H9 (cell line): ENCODE measurements at regions not wholly inside any gene's neighbourhood (a gene's known extent, or its start where the extent isn't known, plus 50 kb on each side); places are given as distances from the start of the nearest gene placed in this dataset.
"Not testable (repeated sequence)": the region's sequence is repeated elsewhere in the genome, so short reads cannot be mapped to it uniquely, and the experiment has no call there.

Experiments
- DNase-seq: peaks from one replicate; pipeline ENCODE4 v3.0.0-alpha.2; 2017
- H2AFZ ChIP-seq: one replicate; pipeline ENCODE4 v1.6.1; 2013; ENCODE audit warnings: mild to moderate bottlenecking, low read length, control low read depth, moderate library complexity
- H2AK5ac ChIP-seq: 2 replicates; pipeline ENCODE4 v1.6.1; 2013; ENCODE audit warnings: low read length, control low read depth, mixed read lengths; ENCODE audit not compliant: insufficient read length
- H2BK120ac ChIP-seq: one replicate; pipeline ENCODE4 v1.6.1; 2013; ENCODE audit warnings: low read depth, mild to moderate bottlenecking, low read length, control low read depth, inconsistent platforms; ENCODE audit not compliant: poor library complexity, severe bottlenecking
- H2BK12ac ChIP-seq: 2 replicates; pipeline ENCODE4 v1.6.1; 2013; ENCODE audit warnings: low read length, control low read depth, mixed read lengths, low read depth; ENCODE audit not compliant: insufficient read length
- H2BK15ac ChIP-seq: 2 replicates; pipeline ENCODE4 v1.6.1; 2013; ENCODE audit warnings: low read depth, low read length, control low read depth
- H2BK20ac ChIP-seq: one replicate; pipeline ENCODE4 v1.6.1; 2013; ENCODE audit warnings: low read depth, mild to moderate bottlenecking, low read length, control low read depth, inconsistent platforms; ENCODE audit not compliant: poor library complexity, severe bottlenecking
- H2BK5ac ChIP-seq: 2 replicates; pipeline ENCODE4 v1.6.1; 2013; ENCODE audit warnings: low read length, control low read depth, mixed read lengths; ENCODE audit not compliant: insufficient read length
- H3K14ac ChIP-seq: 2 replicates; pipeline ENCODE4 v1.6.1; 2013; ENCODE audit warnings: low read length, control low read depth; ENCODE audit not compliant: insufficient read depth
- H3K18ac ChIP-seq: 2 replicates; pipeline ENCODE4 v1.6.1; 2013; ENCODE audit warnings: low read depth, mild to moderate bottlenecking, mixed read lengths, low read length, control low read depth; ENCODE audit not compliant: insufficient read length
- H3K23ac ChIP-seq: 2 replicates; pipeline ENCODE4 v1.6.1; 2013; ENCODE audit warnings: low read length, control low read depth, mixed read lengths, low read depth; ENCODE audit not compliant: insufficient read length
- H3K23me2 ChIP-seq: 2 replicates; pipeline ENCODE4 v1.6.1; 2013; ENCODE audit warnings: low read depth, mild to moderate bottlenecking, mixed read lengths, low read length, control low read depth; ENCODE audit not compliant: insufficient read length, poor library complexity, severe bottlenecking
- H3K27ac ChIP-seq: 2 replicates; pipeline ENCODE4 v1.5.1; 2013; ENCODE audit warnings: low read length, control low read depth, mixed read lengths, low read depth; ENCODE audit not compliant: insufficient read length
- H3K27me3 ChIP-seq: 2 replicates; pipeline ENCODE4 v1.6.1; 2013; ENCODE audit warnings: low read length, control low read depth, inconsistent platforms; ENCODE audit not compliant: insufficient read depth
- H3K4ac ChIP-seq: 2 replicates; pipeline ENCODE4 v1.6.1; 2013; ENCODE audit warnings: low read depth, mild to moderate bottlenecking, control low read depth, inconsistent platforms, low read length, moderate library complexity
- H3K4me1 ChIP-seq: 2 replicates; pipeline ENCODE4 v1.6.1; 2013; ENCODE audit warnings: low read length, control low read depth, inconsistent platforms; ENCODE audit not compliant: insufficient read depth
- H3K4me2 ChIP-seq: 2 replicates; pipeline ENCODE4 v1.6.1; 2013; ENCODE audit warnings: low read length, control low read depth, mixed read lengths; ENCODE audit not compliant: insufficient read length, insufficient read depth
- H3K56ac ChIP-seq: 2 replicates; pipeline ENCODE4 v1.6.1; 2013; ENCODE audit warnings: low read depth, mild to moderate bottlenecking, mixed read lengths, low read length, control low read depth; ENCODE audit not compliant: insufficient read length
- H3K79me1 ChIP-seq: 2 replicates; pipeline ENCODE4 v1.6.1; 2013; ENCODE audit warnings: low read depth, mild to moderate bottlenecking, moderate library complexity, low read length, control low read depth, inconsistent platforms; ENCODE audit not compliant: insufficient read depth, poor library complexity, severe bottlenecking
- H3K79me2 ChIP-seq: 2 replicates; pipeline ENCODE4 v1.6.1; 2013; ENCODE audit warnings: low read length, control low read depth, inconsistent platforms; ENCODE audit not compliant: insufficient read depth
- H3K9ac ChIP-seq: 2 replicates; pipeline ENCODE4 v1.6.1; 2013; ENCODE audit warnings: low read length, control low read depth, mixed read lengths; ENCODE audit not compliant: insufficient read length; ENCODE audit errors: extremely low read depth
- H3K9me3 ChIP-seq: one replicate; pipeline ENCODE4 v1.6.1; 2013; ENCODE audit warnings: low read depth, low read length, inconsistent platforms; ENCODE audit not compliant: control insufficient read depth
- H3T11ph ChIP-seq: one replicate; pipeline ENCODE4 v1.6.1; 2013; ENCODE audit warnings: mild to moderate bottlenecking, low read length, control low read depth, inconsistent platforms
- H4K20me1 ChIP-seq: one replicate; pipeline ENCODE4 v1.6.1; 2013; ENCODE audit not compliant: control insufficient read depth, insufficient read length, insufficient read depth
- H4K5ac ChIP-seq: 2 replicates; pipeline ENCODE4 v1.6.1; 2013; ENCODE audit warnings: low read depth, mild to moderate bottlenecking, mixed read lengths, low read length, control low read depth; ENCODE audit not compliant: insufficient read length
- H4K8ac ChIP-seq: replicated peaks from 2 replicates; pipeline ENCODE4 v1.6.1; 2013; ENCODE audit warnings: low read length, control low read depth, mixed read lengths, low read depth; ENCODE audit not compliant: insufficient read length
- H4K91ac ChIP-seq: 2 replicates; pipeline ENCODE4 v1.6.1; 2013; ENCODE audit warnings: low read depth, mild to moderate bottlenecking, moderate library complexity, mixed read lengths, low read length, control low read depth; ENCODE audit not compliant: insufficient read length
- H3K27ac Mint-ChIP-seq, 3 experiments: 2 replicates in 2 of 3; 3 replicates in 1 of 3; pipeline ENCODE4 v1.8.0; 2020 to 2021; ENCODE audit warnings: mixed read lengths in 3 of 3, mild to moderate bottlenecking in 1 of 3, moderate library complexity in 1 of 3
- H3K27me3 Mint-ChIP-seq: 2 replicates; pipeline ENCODE4 v1.8.0; 2021; ENCODE audit warnings: low read depth, mild to moderate bottlenecking, moderate library complexity, mixed read lengths
- H3K36me3 Mint-ChIP-seq, 3 experiments: 2 replicates in 2 of 3; 3 replicates in 1 of 3; pipeline ENCODE4 v1.8.0; 2020 to 2021; ENCODE audit warnings: low read depth in 3 of 3, mixed read lengths in 3 of 3; ENCODE audit not compliant: insufficient read depth in 1 of 3
- H3K4me1 Mint-ChIP-seq, 2 experiments: 2 replicates each; pipeline ENCODE4 v1.8.0; 2020; ENCODE audit warnings: mixed read lengths in 2 of 2
- H3K4me3 Mint-ChIP-seq, 2 experiments: 2 replicates in 1 of 2; 3 replicates in 1 of 2; pipeline ENCODE4 v1.8.0; 2020 to 2021; ENCODE audit warnings: mild to moderate bottlenecking in 2 of 2, mixed read lengths in 2 of 2, moderate library complexity in 1 of 2
- H3K9me3 Mint-ChIP-seq, 2 experiments: 2 replicates in 1 of 2; 3 replicates in 1 of 2; pipeline ENCODE4 v1.8.0; 2020; ENCODE audit warnings: mild to moderate bottlenecking in 2 of 2, mixed read lengths in 2 of 2, moderate library complexity in 1 of 2
- CTCF ChIP-seq: fragments of 200-600 bp; sonication (generic); conservative IDR thresholded peaks from 3 replicates; pipeline ENCODE4 v1.8.0; 2021; ENCODE audit warnings: antibody characterized with exemption, mild to moderate bottlenecking
- WGBS: extraction: QIAGEN DNeasy Blood & Tissue Kit; methylation state at CpG from one replicate; pipeline ENCODE4 v1.1.7; 2013; ENCODE audit warnings: missing lambda C conversion rate, low lambda C conversion rate, mixed read lengths; ENCODE audit not compliant: insufficient read length; ENCODE audit errors: extremely low coverage; 5-methylcytosine and 5-hydroxymethylcytosine counted together

- no peak overlapping the region for H4K8ac ChIP-seq
- H3K56ac ChIP-seq = no peak overlapping the region
- Mint-ChIP-seq H3K4me3 (no peak overlapping the region), H3K9me3 (no peaks in the 10 kb centered on the region), H3K4me1 (no peaks in the 10 kb centered on the region; a peak in 2 of 4 replicates), H3K27me3 (no peaks in the 10 kb centered on the region; the same call in 1 of the 2 replicates), H3K27ac (no peak overlapping the region), H3K36me3 (no peaks in the 10 kb centered on the region)
- no peak overlapping the region for H3K14ac ChIP-seq
- no peak overlapping the region for H4K91ac ChIP-seq
- no peak overlapping the region for H2BK5ac ChIP-seq
- H3K23me2 ChIP-seq = no peaks in the 10 kb centered on the region
- no peaks in the 10 kb centered on the region for H3K4me1 ChIP-seq
- no peak for DNase-seq
- no peak overlapping the region for H2BK15ac ChIP-seq
- no peaks in the 10 kb centered on the region for H3K79me2 ChIP-seq
- no peak for TF ChIP-seq CTCF
- no CpG with 5 or more reads among the region's 1 CpG for WGBS
- no peaks in the 10 kb centered on the region for H4K20me1 ChIP-seq
- no peaks in the 10 kb centered on the region for H3K9me3 ChIP-seq
- H3K79me1 ChIP-seq = no peaks in the 10 kb centered on the region
- no peak overlapping the region for H3K27ac ChIP-seq
- no peak overlapping the region for H2BK20ac ChIP-seq
- H4K5ac ChIP-seq = no peak overlapping the region
- no peak overlapping the region for H2BK120ac ChIP-seq
- H3K27me3 ChIP-seq = no peaks in the 10 kb centered on the region
- H2BK12ac ChIP-seq = no peak overlapping the region
- no peak overlapping the region for H3K4ac ChIP-seq
- H2AK5ac ChIP-seq = no peak overlapping the region
- no peak overlapping the region for H3K9ac ChIP-seq
- H2AFZ ChIP-seq = no peak overlapping the region
- no peak overlapping the region for H3K4me2 ChIP-seq
- H3T11ph ChIP-seq = no peak overlapping the region
- no peak overlapping the region for H3K23ac ChIP-seq
- H3K18ac ChIP-seq = no peak overlapping the region
These were observed 51.8 kb upstream of the DNAJC10 start for GRCh38 chr2:182664212-182664611.

GRCh38 chr2:182665500-182665899, 50.6 kb upstream of the DNAJC10 start:
- not testable (repeated sequence) for H4K5ac ChIP-seq, H3K9me3 ChIP-seq, H3K23me2 ChIP-seq, H3K4me3 Mint-ChIP-seq, H3K4me1 Mint-ChIP-seq, H3K14ac ChIP-seq, H2BK15ac ChIP-seq, H3K36me3 Mint-ChIP-seq, H3K4me2 ChIP-seq, H3K27me3 Mint-ChIP-seq, H2AFZ ChIP-seq, H3K23ac ChIP-seq, H3K79me2 ChIP-seq, H2AK5ac ChIP-seq, H3T11ph ChIP-seq, H3K9me3 Mint-ChIP-seq, H2BK120ac ChIP-seq, H3K27ac Mint-ChIP-seq, H3K9ac ChIP-seq, DNase-seq, H4K20me1 ChIP-seq, H3K18ac ChIP-seq, H3K4ac ChIP-seq, H4K8ac ChIP-seq, H4K91ac ChIP-seq, H2BK5ac ChIP-seq, H2BK20ac ChIP-seq, H3K4me1 ChIP-seq, H3K79me1 ChIP-seq, H3K27me3 ChIP-seq, H2BK12ac ChIP-seq, H3K56ac ChIP-seq, H3K27ac ChIP-seq
- no CpG with 5 or more reads among the region's 3 CpGs for WGBS
